HG03457 (cell line): ENCODE measurements at regions not wholly inside any gene's neighbourhood (a gene's known extent, or its start where the extent isn't known, plus 50 kb on each side); places are given as distances from the start of the nearest gene placed in this dataset.
"Not testable (repeated sequence)": the region's sequence is repeated elsewhere in the genome, so short reads cannot be mapped to it uniquely, and the experiment has no call there.

Source experiments
- ATAC-seq: cut with Tn5 transposase; IDR thresholded peaks from one replicate; pipeline ENCODE4 v1.9.1; 2021; ENCODE audit warnings: moderate number of reproducible peaks; ENCODE audit not compliant: unreplicated experiment

DNA sequence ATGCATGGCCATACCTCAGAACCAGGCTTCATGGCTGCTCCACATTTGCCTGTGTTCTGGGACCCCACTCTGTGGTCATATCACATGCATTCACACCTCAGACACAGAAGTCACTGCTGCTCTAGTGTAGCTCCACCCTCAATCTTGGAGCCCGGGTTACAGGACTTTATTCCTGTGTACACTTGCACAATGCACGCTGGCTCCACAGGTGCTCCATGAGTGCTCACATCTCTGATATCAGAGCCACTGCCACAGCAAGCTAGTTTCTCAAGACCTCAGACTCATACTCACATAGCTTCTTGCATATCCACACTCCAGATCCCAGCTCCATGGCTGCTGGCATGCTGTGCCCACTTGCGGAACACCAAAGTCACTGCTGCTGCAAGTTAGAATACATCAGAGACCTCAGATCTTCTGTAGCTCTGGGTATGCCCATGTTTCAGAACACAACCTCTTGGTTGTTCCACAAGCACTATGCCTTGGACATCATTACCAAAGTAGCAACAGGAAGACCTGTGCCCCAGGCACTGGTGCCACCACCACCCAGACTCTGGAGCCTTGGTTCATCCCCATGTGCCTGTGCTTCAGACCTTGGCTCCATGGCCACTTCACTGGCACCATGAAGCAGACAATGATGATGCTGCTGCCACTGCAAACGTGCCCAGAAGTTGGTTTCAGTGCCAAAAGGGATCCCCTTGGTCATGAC, 269.5 kb upstream of the PCDH20 start:
- ATAC-seq: no peak

DNA sequence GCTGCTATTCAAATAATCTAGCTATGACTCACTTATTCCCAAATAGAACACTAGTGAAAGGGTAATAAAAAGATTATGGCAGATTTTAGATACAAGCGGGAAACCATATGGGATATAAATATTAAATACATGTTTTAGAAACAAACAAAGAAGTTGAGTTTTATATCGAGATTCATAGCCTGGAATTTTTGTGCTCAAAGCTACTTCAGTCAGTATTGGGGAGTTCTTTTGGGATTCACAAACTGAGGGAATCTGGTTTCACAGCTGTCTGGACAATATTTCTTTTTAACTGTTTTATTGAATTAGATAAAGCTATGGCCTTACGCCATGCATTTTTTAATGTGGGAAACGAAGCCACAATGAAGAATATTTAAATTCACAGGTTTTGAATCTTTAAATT, 257.1 kb upstream of the PCDH20 start:
- no peak for ATAC-seq

DNA sequence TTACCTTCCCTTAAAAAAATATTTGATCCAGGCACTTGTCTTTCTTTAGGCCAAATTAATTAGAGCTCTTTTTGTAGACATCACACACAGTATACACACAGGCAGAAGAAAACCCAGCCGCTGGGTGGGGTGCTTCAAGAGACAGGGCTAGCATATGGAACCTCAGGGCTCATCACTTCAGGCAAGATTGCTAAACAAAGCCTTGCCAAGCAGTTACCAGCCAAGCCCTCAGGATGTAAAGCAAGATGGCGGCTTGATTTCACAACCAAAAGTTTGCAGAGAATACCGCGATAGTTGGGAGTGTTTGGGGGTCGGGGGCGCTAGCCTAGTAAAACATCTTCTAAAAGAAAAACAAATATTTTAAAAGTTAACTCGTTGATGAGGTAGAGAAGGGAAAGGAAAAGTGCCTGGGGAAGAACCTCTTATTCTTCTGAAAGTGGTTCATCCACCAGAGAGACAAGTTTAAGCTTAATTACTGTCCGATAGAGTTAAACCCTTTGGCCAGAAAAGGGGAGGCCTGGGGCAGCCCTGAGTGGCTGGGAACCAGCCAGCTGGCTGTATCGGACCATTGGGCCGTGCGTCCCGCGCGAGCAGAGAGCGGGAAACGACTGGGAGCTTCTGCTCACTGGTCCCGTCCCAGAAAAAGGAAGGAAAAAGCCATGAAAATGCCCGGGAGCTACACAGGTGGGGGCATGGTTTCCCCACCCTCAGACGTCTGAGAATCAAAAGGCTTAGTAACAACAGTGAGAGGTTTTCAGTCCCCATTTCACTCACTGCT, 254.9 kb upstream of the PCDH20 start:
- no peak for ATAC-seq

DNA sequence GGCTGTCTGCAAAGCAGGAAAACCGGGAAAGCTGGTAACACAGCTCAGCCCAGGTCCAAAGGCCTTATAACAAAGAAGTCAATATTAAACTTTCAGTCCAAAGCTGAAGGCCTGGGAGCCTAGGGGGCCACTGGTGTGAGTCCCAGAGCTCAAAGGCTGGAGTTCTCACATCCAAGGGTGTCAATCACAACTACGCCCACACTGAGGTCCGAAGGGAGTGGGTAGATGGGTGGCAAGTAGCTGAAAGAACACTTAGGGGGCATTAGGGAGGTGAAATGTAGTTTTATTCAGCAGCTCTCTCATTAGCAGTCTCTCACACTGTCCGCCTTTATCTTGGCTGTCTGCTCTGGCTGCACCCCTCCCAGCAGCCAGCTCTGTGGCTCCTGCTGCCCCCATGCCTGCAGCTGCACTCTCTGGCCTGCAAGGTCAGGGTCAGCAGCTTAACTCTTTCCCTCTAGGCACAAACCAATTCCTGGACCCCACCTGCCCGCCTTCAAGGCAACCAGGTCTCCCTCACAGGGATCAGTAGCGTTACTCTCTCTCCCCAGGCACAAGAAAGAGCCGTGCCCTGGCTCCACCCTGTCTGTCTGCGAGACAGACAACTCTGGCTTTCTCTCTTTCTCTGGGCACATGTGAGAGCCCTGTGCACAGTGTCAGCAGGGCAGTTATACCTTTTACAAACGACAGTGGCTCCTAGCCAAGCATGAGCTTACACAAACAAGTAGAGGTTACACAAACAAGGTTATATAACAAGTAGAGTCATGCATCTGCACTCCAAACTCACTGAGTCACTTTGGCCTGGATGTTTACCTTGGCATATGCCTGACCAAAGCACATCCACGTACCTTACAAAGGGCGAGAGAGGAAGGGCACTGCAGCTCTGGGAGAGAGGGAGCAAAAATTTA, 249.4 kb upstream of the PCDH20 start:
- ATAC-seq: no peak

GRCh38 chr13:61654481-61654880, 238.8 kb upstream of the PCDH20 start:
- no peak for ATAC-seq

- no peak for ATAC-seq
Observed at GRCh38 chr13:61648547-61648946, 232.9 kb upstream of the PCDH20 start.

GRCh38 chr13:61612192-61612591, 196.5 kb upstream of the PCDH20 start:
- no peak for ATAC-seq

- no peak for ATAC-seq
Observed at GRCh38 chr13:61608138-61608537, 192.5 kb upstream of the PCDH20 start.

GRCh38 chr13:61600360-61601033, 184.8 kb upstream of the PCDH20 start:
- no peak for ATAC-seq

GRCh38 chr13:61592489-61592888, 176.8 kb upstream of the PCDH20 start:
- ATAC-seq: no peak

DNA sequence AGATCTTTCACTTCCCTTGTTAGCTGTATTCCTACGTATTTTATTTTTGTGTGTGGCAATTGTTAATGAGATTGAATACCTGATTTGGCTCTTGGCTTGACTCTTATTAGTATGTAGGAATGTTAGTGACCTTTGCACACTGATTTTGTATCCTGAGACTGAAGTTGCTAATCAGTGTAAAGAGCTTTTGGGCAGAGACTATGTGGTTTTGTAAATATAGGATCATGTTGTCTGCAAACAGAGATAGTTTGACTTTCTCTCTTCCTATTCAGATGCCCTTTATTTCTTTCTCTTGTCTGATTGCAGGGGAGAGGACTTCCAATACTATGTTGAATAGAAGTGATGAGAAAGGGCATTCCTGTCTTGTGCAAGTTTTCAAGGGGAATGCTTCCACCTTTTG, 160.3 kb upstream of the PCDH20 start:
- no peak for ATAC-seq

- ATAC-seq: no peak
Observed at GRCh38 chr13:61563645-61564044, 148.0 kb upstream of the PCDH20 start.

DNA sequence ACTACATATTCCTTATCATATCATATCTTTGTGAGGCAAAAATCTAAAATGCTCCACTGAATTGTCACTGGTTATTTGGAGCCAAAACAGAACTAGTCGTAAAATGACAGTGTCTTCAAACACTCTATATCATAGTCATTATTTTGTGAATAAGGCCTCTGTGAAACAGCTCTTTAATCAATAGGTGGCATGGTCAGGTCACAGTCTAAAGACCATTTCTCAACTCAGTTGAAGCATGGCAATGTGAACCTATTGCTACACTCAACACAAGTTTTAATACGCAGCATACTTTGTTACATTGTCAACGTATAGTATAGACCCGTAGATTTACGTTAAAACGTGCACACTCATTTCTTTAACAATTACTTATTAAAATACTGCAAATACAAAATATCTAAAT, 131.3 kb upstream of the PCDH20 start:
- no peak for ATAC-seq

DNA sequence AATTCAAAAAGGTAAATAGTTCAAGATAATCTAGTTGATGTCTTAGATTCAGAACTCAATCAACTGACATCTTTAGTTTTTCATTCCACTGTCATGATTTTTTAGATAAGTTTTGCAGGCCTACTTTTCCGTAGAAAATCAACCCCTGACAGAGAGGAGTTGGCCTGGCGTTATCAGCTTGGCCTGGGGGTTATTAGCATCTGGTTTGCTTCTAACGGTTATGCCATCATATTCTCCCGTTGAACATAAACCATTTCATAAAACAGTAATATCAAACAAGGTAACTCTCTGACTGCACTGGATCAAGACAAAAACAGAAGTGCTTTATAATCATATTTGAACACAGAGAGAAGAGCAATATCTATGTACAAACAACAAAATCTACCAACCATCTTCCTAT, 130.8 kb upstream of the PCDH20 start:
- ATAC-seq: no peak

- no peak for ATAC-seq
Observed at GRCh38 chr13:61536433-61536832, 120.8 kb upstream of the PCDH20 start.

DNA sequence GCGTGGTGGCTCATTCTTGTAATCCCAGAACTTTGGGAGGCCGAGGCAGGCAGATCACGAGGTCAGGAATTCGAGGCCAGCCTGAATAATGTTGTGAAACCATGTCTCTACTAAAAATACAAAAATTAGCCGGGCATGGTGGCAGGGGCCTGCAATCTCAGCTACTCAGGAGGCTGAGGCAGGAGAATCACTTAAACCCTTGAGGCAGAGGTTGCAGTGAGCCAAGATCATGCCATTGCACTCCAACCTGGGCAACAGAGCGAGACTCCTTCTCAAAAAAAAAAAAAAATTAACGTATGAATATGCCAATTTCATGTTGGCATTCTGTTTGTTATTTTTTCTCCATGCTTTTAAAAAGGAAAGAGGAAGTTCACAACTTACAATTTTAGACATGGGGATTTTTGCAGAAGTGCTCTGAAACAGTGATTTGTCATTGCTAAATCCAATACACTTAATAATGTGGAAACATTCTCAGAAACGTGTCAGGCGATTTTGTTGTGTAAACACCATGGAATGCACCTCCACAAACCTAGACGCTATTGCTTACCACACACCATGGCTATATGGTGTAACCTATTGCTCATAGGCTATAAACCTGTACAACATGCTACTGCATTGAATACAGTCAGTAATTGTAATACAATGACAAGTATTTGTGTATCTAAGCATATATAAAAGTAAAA, 115.9 kb upstream of the PCDH20 start:
- ATAC-seq: no peak

DNA sequence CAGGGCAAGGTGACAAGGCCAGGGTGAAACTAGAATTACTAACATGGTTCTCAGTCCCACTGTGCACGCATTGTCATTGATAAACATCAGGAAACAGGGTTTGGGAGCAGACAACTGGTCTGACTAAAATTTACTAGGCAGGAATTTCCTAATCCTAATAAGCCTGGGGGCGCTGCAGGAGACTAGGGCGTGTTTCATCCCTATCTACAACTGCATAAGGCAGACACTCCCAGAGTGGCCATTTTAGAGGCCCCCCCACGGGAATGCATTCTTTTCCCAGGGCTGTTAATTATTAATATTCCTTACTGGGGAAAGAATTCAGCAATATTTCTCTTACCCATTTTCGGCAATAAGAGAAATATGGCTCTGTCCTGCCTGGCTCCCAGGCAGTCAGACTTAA, 103.6 kb upstream of the PCDH20 start:
- not testable (repeated sequence) for ATAC-seq

DNA sequence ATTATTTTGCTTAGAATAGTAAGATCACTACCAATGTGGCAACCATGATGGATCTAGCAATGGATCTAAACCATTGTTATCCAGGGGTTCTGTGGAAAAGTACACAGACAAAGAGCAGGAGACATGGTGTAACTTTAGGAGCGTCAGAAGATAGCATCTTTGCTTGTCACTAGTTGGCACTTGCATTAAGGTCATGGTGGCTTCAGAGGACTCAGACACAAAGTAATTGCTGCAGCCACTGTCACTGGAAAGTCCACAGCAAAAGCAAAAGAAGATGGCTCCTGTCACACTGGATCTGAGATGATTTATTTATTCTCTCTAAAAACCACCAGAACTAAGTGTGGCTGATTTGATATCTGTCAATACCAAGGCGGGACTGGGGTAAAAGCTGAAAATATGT, 93.3 kb upstream of the PCDH20 start:
- no peak for ATAC-seq

DNA sequence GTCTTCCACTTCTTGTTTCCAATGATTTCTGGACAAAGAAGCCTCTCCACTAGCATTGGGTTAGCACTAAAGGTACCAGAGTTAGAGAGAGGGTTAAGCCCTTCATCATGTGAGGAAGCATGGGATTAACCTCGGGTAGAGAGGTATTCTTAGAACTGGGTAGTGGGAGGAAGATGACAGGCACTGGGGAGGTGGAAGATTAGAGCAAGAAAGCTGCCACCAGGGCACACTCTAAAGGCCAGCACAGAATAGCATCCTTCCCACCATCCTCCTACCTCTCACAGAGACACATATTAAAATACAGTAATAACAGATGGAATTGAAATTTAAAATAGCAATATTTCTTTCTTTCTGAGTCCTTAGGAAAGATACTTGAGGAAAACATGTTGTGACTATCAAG, 84.5 kb upstream of the PCDH20 start:
- no peak for ATAC-seq

- ATAC-seq: no peak
Observed at GRCh38 chr13:61495648-61496047, 80.0 kb upstream of the PCDH20 start.
